ENCODE measurements at regions not wholly inside any gene's neighbourhood (a gene's known extent, or its start where the extent isn't known, plus 50 kb on each side); places are given as distances from the start of the nearest gene placed in this dataset.
"Not testable (repeated sequence)": the region's sequence is repeated elsewhere in the genome, so short reads cannot be mapped to it uniquely, and the experiment has no call there.

- no peaks in the 10 kb centered on the region for H3K36me3 Mint-ChIP-seq (ENCODE audit: low read depth)
- no peaks in the 10 kb centered on the region for H3K27me3 Mint-ChIP-seq (ENCODE audit: low read depth)
- H3K27ac Mint-ChIP-seq, result no peak overlapping the region
- DNase-seq (ENCODE audit: low spot score), result no peak
- H3K4me3 Mint-ChIP-seq, result no peak overlapping the region
- H3K9me3 Mint-ChIP-seq, result peaks cover 17% of the 10 kb centered on the region
- H3K4me1 Mint-ChIP-seq (ENCODE audit: low read depth), result no peaks in the 10 kb centered on the region
Observed at GRCh38 chr4:171308661-171309060, 504.5 kb upstream of the GALNTL6 start.

- not testable (repeated sequence) for H3K27ac Mint-ChIP-seq; H3K27me3 Mint-ChIP-seq (ENCODE audit: low read depth); H3K4me3 Mint-ChIP-seq; DNase-seq (ENCODE audit: low spot score); H3K36me3 Mint-ChIP-seq (ENCODE audit: low read depth); H3K4me1 Mint-ChIP-seq (ENCODE audit: low read depth)
- peaks cover 21% of the 10 kb centered on the region for H3K9me3 Mint-ChIP-seq
Observed at GRCh38 chr4:171298048-171298718, 515.0 kb upstream of the GALNTL6 start.

GRCh38 chr4:171288816-171289432, 524.3 kb upstream of the GALNTL6 start:
- Mint-ChIP-seq H3K9me3 (peaks cover 10% of the 10 kb centered on the region), H3K36me3 (ENCODE audit: low read depth) (no peaks in the 10 kb centered on the region), H3K27ac (no peak overlapping the region), H3K27me3 (ENCODE audit: low read depth) (no peaks in the 10 kb centered on the region), H3K4me1 (ENCODE audit: low read depth) (no peaks in the 10 kb centered on the region), H3K4me3 (no peak overlapping the region)
- DNase-seq (ENCODE audit: low spot score), result no peak

- H3K27me3 Mint-ChIP-seq (ENCODE audit: low read depth), result no peaks in the 10 kb centered on the region
- H3K4me1 Mint-ChIP-seq (ENCODE audit: low read depth), result no peaks in the 10 kb centered on the region
- no peak overlapping the region for H3K27ac Mint-ChIP-seq
- no peak overlapping the region for H3K4me3 Mint-ChIP-seq
- H3K9me3 Mint-ChIP-seq, result no peaks in the 10 kb centered on the region
- DNase-seq (ENCODE audit: low spot score), result no peak
- no peaks in the 10 kb centered on the region for H3K36me3 Mint-ChIP-seq (ENCODE audit: low read depth)
Observed at GRCh38 chr4:171281359-171281758, 531.8 kb upstream of the GALNTL6 start.

GRCh38 chr4:171279131-171279530, 534.1 kb upstream of the GALNTL6 start:
- no peaks in the 10 kb centered on the region for H3K4me1 Mint-ChIP-seq (ENCODE audit: low read depth)
- no peaks in the 10 kb centered on the region for H3K36me3 Mint-ChIP-seq (ENCODE audit: low read depth)
- no peak overlapping the region for H3K27ac Mint-ChIP-seq
- H3K4me3 Mint-ChIP-seq, result no peak overlapping the region
- DNase-seq (ENCODE audit: low spot score), result no peak
- no peaks in the 10 kb centered on the region for H3K27me3 Mint-ChIP-seq (ENCODE audit: low read depth)
- no peaks in the 10 kb centered on the region for H3K9me3 Mint-ChIP-seq

GRCh38 chr4:171266671-171267070, 546.5 kb upstream of the GALNTL6 start:
- Mint-ChIP-seq H3K27ac (no peak overlapping the region), H3K36me3 (ENCODE audit: low read depth) (no peaks in the 10 kb centered on the region), H3K9me3 (peaks cover 12% of the 10 kb centered on the region), H3K4me3 (no peak overlapping the region), H3K4me1 (ENCODE audit: low read depth) (no peaks in the 10 kb centered on the region), H3K27me3 (ENCODE audit: low read depth) (no peaks in the 10 kb centered on the region)
- DNase-seq (ENCODE audit: low spot score), result no peak

- no peak overlapping the region for H3K4me3 Mint-ChIP-seq
- no peaks in the 10 kb centered on the region for H3K27me3 Mint-ChIP-seq (ENCODE audit: low read depth)
- no peak for DNase-seq (ENCODE audit: low spot score)
- peaks cover 23% of the 10 kb centered on the region for H3K9me3 Mint-ChIP-seq
- H3K27ac Mint-ChIP-seq, result no peak overlapping the region
- H3K36me3 Mint-ChIP-seq (ENCODE audit: low read depth), result no peaks in the 10 kb centered on the region
- no peaks in the 10 kb centered on the region for H3K4me1 Mint-ChIP-seq (ENCODE audit: low read depth)
Observed at GRCh38 chr4:171265190-171265818, 547.9 kb upstream of the GALNTL6 start.

- H3K36me3 Mint-ChIP-seq (ENCODE audit: low read depth), result no peaks in the 10 kb centered on the region
- no peak overlapping the region for H3K4me3 Mint-ChIP-seq
- no peak overlapping the region for H3K27ac Mint-ChIP-seq
- peaks cover 21% of the 10 kb centered on the region for H3K9me3 Mint-ChIP-seq
- H3K4me1 Mint-ChIP-seq (ENCODE audit: low read depth), result no peaks in the 10 kb centered on the region
- H3K27me3 Mint-ChIP-seq (ENCODE audit: low read depth), result no peaks in the 10 kb centered on the region
- DNase-seq (ENCODE audit: low spot score), result no peak
Observed at GRCh38 chr4:171256223-171256622, 557.0 kb upstream of the GALNTL6 start.

GRCh38 chr4:171246948-171247347, 566.3 kb upstream of the GALNTL6 start:
- Mint-ChIP-seq H3K9me3 (peaks cover 22% of the 10 kb centered on the region), H3K36me3 (ENCODE audit: low read depth) (no peaks in the 10 kb centered on the region), H3K27ac (no peak overlapping the region), H3K27me3 (ENCODE audit: low read depth) (no peaks in the 10 kb centered on the region), H3K4me1 (ENCODE audit: low read depth) (no peaks in the 10 kb centered on the region), H3K4me3 (no peak overlapping the region)
- DNase-seq (ENCODE audit: low spot score), result no peak

GRCh38 chr4:171242831-171243230, 570.4 kb upstream of the GALNTL6 start:
- no peak for DNase-seq (ENCODE audit: low spot score)
- no peaks in the 10 kb centered on the region for H3K36me3 Mint-ChIP-seq (ENCODE audit: low read depth)

GRCh38 chr4:171239196-171239595, 574.0 kb upstream of the GALNTL6 start:
- H3K4me3 Mint-ChIP-seq, result no peak overlapping the region
- no peak overlapping the region for H3K27ac Mint-ChIP-seq
- no peak for DNase-seq (ENCODE audit: low spot score)
- no peaks in the 10 kb centered on the region for H3K9me3 Mint-ChIP-seq
- H3K36me3 Mint-ChIP-seq (ENCODE audit: low read depth), result no peaks in the 10 kb centered on the region
- H3K4me1 Mint-ChIP-seq (ENCODE audit: low read depth), result no peaks in the 10 kb centered on the region
- H3K27me3 Mint-ChIP-seq (ENCODE audit: low read depth), result no peaks in the 10 kb centered on the region

More at GRCh38 chr4:171242831-171243230, 570.4 kb upstream of the GALNTL6 start:
- Mint-ChIP-seq H3K4me3 (no peak overlapping the region), H3K9me3 (peaks cover 7% of the 10 kb centered on the region), H3K27me3 (ENCODE audit: low read depth) (no peaks in the 10 kb centered on the region), H3K27ac (no peak overlapping the region), H3K4me1 (ENCODE audit: low read depth) (no peaks in the 10 kb centered on the region)

GRCh38 chr4:171235521-171235920, 577.7 kb upstream of the GALNTL6 start:
- Mint-ChIP-seq H3K27me3 (ENCODE audit: low read depth) (no peaks in the 10 kb centered on the region), H3K4me3 (no peak overlapping the region), H3K36me3 (ENCODE audit: low read depth) (no peaks in the 10 kb centered on the region), H3K27ac (no peak overlapping the region), H3K4me1 (ENCODE audit: low read depth) (no peaks in the 10 kb centered on the region), H3K9me3 (no peaks in the 10 kb centered on the region)
- no peak for DNase-seq (ENCODE audit: low spot score)

- H3K27ac Mint-ChIP-seq; H3K27me3 Mint-ChIP-seq (ENCODE audit: low read depth); DNase-seq (ENCODE audit: low spot score); H3K4me1 Mint-ChIP-seq (ENCODE audit: low read depth); H3K9me3 Mint-ChIP-seq; H3K36me3 Mint-ChIP-seq (ENCODE audit: low read depth); H3K4me3 Mint-ChIP-seq: not testable (repeated sequence)
Observed at GRCh38 chr4:171229354-171229753, 583.9 kb upstream of the GALNTL6 start.

GRCh38 chr4:171221181-171221580, 592.0 kb upstream of the GALNTL6 start:
- H3K4me1 Mint-ChIP-seq (ENCODE audit: low read depth), result no peaks in the 10 kb centered on the region
- no peaks in the 10 kb centered on the region for H3K27me3 Mint-ChIP-seq (ENCODE audit: low read depth)
- H3K9me3 Mint-ChIP-seq, result no peaks in the 10 kb centered on the region
- H3K27ac Mint-ChIP-seq, result no peak overlapping the region
- no peak overlapping the region for H3K4me3 Mint-ChIP-seq
- no peaks in the 10 kb centered on the region for H3K36me3 Mint-ChIP-seq (ENCODE audit: low read depth)
- DNase-seq (ENCODE audit: low spot score), result no peak
